ENCODE measurements at regions not wholly inside any gene's neighbourhood (a gene's known extent, or its start where the extent isn't known, plus 50 kb on each side); places are given as distances from the start of the nearest gene placed in this dataset.

- Mint-ChIP-seq H3K27ac (no peak overlapping the region), H3K4me1 (no peaks in the 10 kb centered on the region), H3K4me3 (no peak overlapping the region), H3K36me3 (ENCODE audit: low read depth) (no peaks in the 10 kb centered on the region), H3K9me3 (no peaks in the 10 kb centered on the region), H3K27me3 (peaks cover 2% of the 10 kb centered on the region)
- ChIA-PET CTCF (no interaction called here), POLR2A (no interaction called here)
- DNase-seq: no peak
These were observed 89.4 kb upstream of the DIO3 start for GRCh38 chr14:101471723-101472517.

- H3K27ac Mint-ChIP-seq: no peak overlapping the region
- no peaks in the 10 kb centered on the region for H3K36me3 Mint-ChIP-seq (ENCODE audit: low read depth)
- no peaks in the 10 kb centered on the region for H3K9me3 Mint-ChIP-seq
- no peak overlapping the region for H3K4me3 Mint-ChIP-seq
- peak; percentile 5 for DNase-seq
- H3K27me3 Mint-ChIP-seq: no peaks in the 10 kb centered on the region
- CTCF ChIA-PET: no interaction called here
- H3K4me1 Mint-ChIP-seq: no peaks in the 10 kb centered on the region
- POLR2A ChIA-PET: no interaction called here
These were observed 88.8 kb upstream of the DIO3 start for GRCh38 chr14:101472518-101472849.

GRCh38 chr14:101473045-101473729 is 88.1 kb upstream of the DIO3 start:
- Mint-ChIP-seq H3K9me3 (no peaks in the 10 kb centered on the region), H3K4me3 (no peak overlapping the region), H3K4me1 (no peaks in the 10 kb centered on the region), H3K36me3 (ENCODE audit: low read depth) (no peaks in the 10 kb centered on the region), H3K27ac (no peak overlapping the region), H3K27me3 (no peaks in the 10 kb centered on the region)
- peak; percentile 1 for DNase-seq
- ChIA-PET CTCF (no interaction called here), POLR2A (no interaction called here)

GRCh38 chr14:101473795-101474562 is 87.3 kb upstream of the DIO3 start:
- ChIA-PET CTCF (no interaction called here), POLR2A (no interaction called here)
- Mint-ChIP-seq H3K9me3 (no peaks in the 10 kb centered on the region), H3K4me1 (no peaks in the 10 kb centered on the region), H3K4me3 (no peak overlapping the region), H3K36me3 (ENCODE audit: low read depth) (no peaks in the 10 kb centered on the region), H3K27me3 (no peaks in the 10 kb centered on the region), H3K27ac (no peak overlapping the region)
- DNase-seq: peak; percentile 8

- Mint-ChIP-seq H3K36me3 (ENCODE audit: low read depth) (no peaks in the 10 kb centered on the region), H3K27me3 (no peaks in the 10 kb centered on the region), H3K27ac (no peak overlapping the region), H3K4me1 (no peaks in the 10 kb centered on the region), H3K4me3 (no peak overlapping the region), H3K9me3 (no peaks in the 10 kb centered on the region)
- ChIA-PET POLR2A (no interaction called here), CTCF (no interaction called here)
- peak; percentile 12 for DNase-seq
These were observed 86.5 kb upstream of the DIO3 start for GRCh38 chr14:101474563-101475455.

- Mint-ChIP-seq H3K27ac (no peak overlapping the region), H3K36me3 (ENCODE audit: low read depth) (no peaks in the 10 kb centered on the region), H3K9me3 (no peaks in the 10 kb centered on the region), H3K4me1 (no peaks in the 10 kb centered on the region), H3K27me3 (no peaks in the 10 kb centered on the region), H3K4me3 (no peak overlapping the region)
- DNase-seq: peak; percentile 2
- POLR2A ChIA-PET: no interaction called here
- CTCF ChIA-PET: no interaction called here
These were observed 85.6 kb upstream of the DIO3 start for GRCh38 chr14:101475456-101476257.

GRCh38 chr14:101476258-101476915 is 84.9 kb upstream of the DIO3 start:
- H3K9me3 Mint-ChIP-seq: no peaks in the 10 kb centered on the region
- CTCF ChIA-PET: no interaction called here
- DNase-seq: peak; percentile 4
- H3K4me1 Mint-ChIP-seq: no peaks in the 10 kb centered on the region
- no peaks in the 10 kb centered on the region for H3K36me3 Mint-ChIP-seq (ENCODE audit: low read depth)
- H3K27me3 Mint-ChIP-seq: no peaks in the 10 kb centered on the region
- POLR2A ChIA-PET: no interaction called here
- H3K4me3 Mint-ChIP-seq: no peak overlapping the region
- no peak overlapping the region for H3K27ac Mint-ChIP-seq

GRCh38 chr14:101476916-101477553 is 84.3 kb upstream of the DIO3 start:
- DNase-seq: peak; percentile 12
- Mint-ChIP-seq H3K4me3 (no peak overlapping the region), H3K9me3 (no peaks in the 10 kb centered on the region), H3K27ac (no peak overlapping the region), H3K36me3 (ENCODE audit: low read depth) (no peaks in the 10 kb centered on the region), H3K4me1 (no peaks in the 10 kb centered on the region), H3K27me3 (no peaks in the 10 kb centered on the region)
- CTCF ChIA-PET: no interaction called here
- POLR2A ChIA-PET: no interaction called here

- H3K4me3 Mint-ChIP-seq: no peak overlapping the region
- peaks cover 1% of the 10 kb centered on the region for H3K27me3 Mint-ChIP-seq
- no peaks in the 10 kb centered on the region for H3K4me1 Mint-ChIP-seq
- H3K36me3 Mint-ChIP-seq (ENCODE audit: low read depth): no peaks in the 10 kb centered on the region
- no peaks in the 10 kb centered on the region for H3K9me3 Mint-ChIP-seq
- CTCF ChIA-PET: no interaction called here
- POLR2A ChIA-PET: no interaction called here
- no peak overlapping the region for H3K27ac Mint-ChIP-seq
- DNase-seq: peak; percentile 4
These were observed 83.6 kb upstream of the DIO3 start for GRCh38 chr14:101477648-101478047.

GRCh38 chr14:101478096-101478495 is 83.2 kb upstream of the DIO3 start:
- peak; percentile 4 for DNase-seq
- Mint-ChIP-seq H3K4me3 (no peak overlapping the region), H3K4me1 (no peaks in the 10 kb centered on the region), H3K9me3 (no peaks in the 10 kb centered on the region), H3K36me3 (ENCODE audit: low read depth) (no peaks in the 10 kb centered on the region), H3K27ac (no peak overlapping the region), H3K27me3 (peaks cover 4% of the 10 kb centered on the region)
- ChIA-PET POLR2A (no interaction called here), CTCF (no interaction called here)

GRCh38 chr14:101478796-101479410 is 82.4 kb upstream of the DIO3 start:
- no peaks in the 10 kb centered on the region for H3K36me3 Mint-ChIP-seq (ENCODE audit: low read depth)
- no peak overlapping the region for H3K4me3 Mint-ChIP-seq
- H3K4me1 Mint-ChIP-seq: no peaks in the 10 kb centered on the region
- peaks cover 4% of the 10 kb centered on the region for H3K27me3 Mint-ChIP-seq
- ChIA-PET POLR2A (no interaction called here), CTCF (no interaction called here)
- DNase-seq: no peak
- H3K27ac Mint-ChIP-seq: no peak overlapping the region
- H3K9me3 Mint-ChIP-seq: no peaks in the 10 kb centered on the region

Measured in activated CD4-positive, alpha-beta memory T cell treated with anti-CD3 and anti-CD28 coated beads, Interleukin-2, amount 10 ng/mL, durations not matched to agents 7 days and 5 days (primary cell).